T-helper 2 cell (primary cell): ENCODE measurements at regions not wholly inside any gene's neighbourhood (a gene's known extent, or its start where the extent isn't known, plus 50 kb on each side); places are given as distances from the start of the nearest gene placed in this dataset.
A peak's percentile ranks its signal among the peaks of the same experiment; 100 is the strongest.

ENCODE experiments used
- DNase-seq, 5 experiments: peaks; one replicate each; pipeline versions ENCODE4 v3.0.0 to v3.0.0-alpha.2; 2012 to 2022

GRCh38 chr17:77635785-77636184 lies 322.7 kb upstream of the TNRC6C start:
- DNase-seq: peak in 1 of 5 experiments; percentile 18

- no peak for DNase-seq
Measured at GRCh38 chr17:77636835-77637817, 321.4 kb upstream of the TNRC6C start.

- DNase-seq: no peak
Measured at GRCh38 chr17:77637818-77638575, 320.5 kb upstream of the TNRC6C start.

GRCh38 chr17:77640252-77640651 lies 318.3 kb upstream of the TNRC6C start:
- no peak for DNase-seq

- DNase-seq: no peak
Measured at GRCh38 chr17:77640916-77641605, 317.4 kb upstream of the TNRC6C start.

GRCh38 chr17:77641718-77642117 lies 316.8 kb upstream of the TNRC6C start:
- no peak for DNase-seq

- DNase-seq: no peak
Measured at GRCh38 chr17:77644181-77645071, 314.1 kb upstream of the TNRC6C start.

- DNase-seq: peak; percentile 25 to 95 (median 46)
Measured at GRCh38 chr17:77645072-77646045, 313.1 kb upstream of the TNRC6C start.

- DNase-seq: no peak
Measured at GRCh38 chr17:77646046-77646430, 312.5 kb upstream of the TNRC6C start.

GRCh38 chr17:77647531-77647930 lies 311.0 kb upstream of the TNRC6C start:
- no peak for DNase-seq

- DNase-seq: peak in 1 of 5 experiments; percentile 71
Measured at GRCh38 chr17:77649717-77650211, 308.7 kb upstream of the TNRC6C start.

GRCh38 chr17:77651988-77652387 lies 306.5 kb upstream of the TNRC6C start:
- no peak for DNase-seq

- DNase-seq: no peak
Measured at GRCh38 chr17:77654296-77654695, 304.2 kb upstream of the TNRC6C start.

GRCh38 chr17:77654850-77655249 lies 303.7 kb upstream of the TNRC6C start:
- DNase-seq: no peak

GRCh38 chr17:77656054-77656453 lies 302.4 kb upstream of the TNRC6C start:
- DNase-seq: no peak

- DNase-seq: no peak
Measured at GRCh38 chr17:77657839-77658238, 300.7 kb upstream of the TNRC6C start.

- no peak for DNase-seq
Measured at GRCh38 chr17:77660524-77660923, 298.0 kb upstream of the TNRC6C start.

GRCh38 chr17:77662833-77663232 lies 295.7 kb upstream of the TNRC6C start:
- DNase-seq: peak in 1 of 5 experiments; percentile 45

- no peak for DNase-seq
Measured at GRCh38 chr17:77664097-77664729, 294.3 kb upstream of the TNRC6C start.

- DNase-seq: peak in 1 of 5 experiments; percentile 16
Measured at GRCh38 chr17:77665833-77666232, 292.7 kb upstream of the TNRC6C start.
